HPDE6-E6E7 (cell line): ENCODE measurements at regions not wholly inside any gene's neighbourhood (a gene's known extent, or its start where the extent isn't known, plus 50 kb on each side); places are given as distances from the start of the nearest gene placed in this dataset.
"Not testable (repeated sequence)": the region's sequence is repeated elsewhere in the genome, so short reads cannot be mapped to it uniquely, and the experiment has no call there.

Source experiments
- DNase-seq: peaks from one replicate; pipeline ENCODE4 v3.0.0; 2011; ENCODE audit warnings: missing footprints; ENCODE audit errors: extremely low spot score

DNA sequence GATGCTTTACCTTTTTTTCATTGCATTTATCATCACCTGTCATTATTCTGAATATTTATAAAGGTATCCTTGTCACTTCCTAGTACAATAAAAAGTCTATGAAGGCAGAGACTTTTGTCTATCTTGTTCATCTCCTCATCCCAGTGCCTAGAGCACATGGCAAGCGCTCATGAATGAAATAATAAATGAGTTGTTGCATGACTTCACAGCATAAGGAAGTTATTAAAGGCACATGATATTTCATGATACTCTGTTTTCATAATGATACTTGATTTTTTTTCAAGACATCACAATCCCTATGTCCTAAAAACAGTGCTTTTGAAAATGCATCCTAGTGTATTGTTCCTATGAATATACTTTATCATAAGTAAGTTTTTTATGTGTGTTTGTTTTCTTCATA, 310.6 kb upstream of the RSPO3 start:
- DNase-seq = no peak

DNA sequence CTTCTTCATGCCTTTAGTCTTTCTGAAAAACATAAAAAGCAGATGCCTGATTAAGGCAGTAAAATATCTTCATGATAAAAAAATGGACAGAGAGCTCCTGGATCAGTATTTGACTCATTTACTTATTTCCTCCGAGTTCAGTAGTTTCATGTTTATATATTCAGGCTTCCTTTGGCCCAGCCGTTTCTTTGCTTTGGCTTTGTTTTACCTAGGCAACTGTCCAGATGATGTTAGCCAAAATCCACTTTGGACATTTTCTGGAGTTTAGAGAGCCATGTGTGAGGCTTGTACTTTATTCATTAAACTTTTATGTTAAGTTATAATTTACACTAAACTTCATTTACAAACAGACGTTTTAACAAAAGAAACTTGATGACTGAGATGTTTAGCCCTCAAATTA, 307.1 kb upstream of the RSPO3 start:
- DNase-seq = no peak

DNA sequence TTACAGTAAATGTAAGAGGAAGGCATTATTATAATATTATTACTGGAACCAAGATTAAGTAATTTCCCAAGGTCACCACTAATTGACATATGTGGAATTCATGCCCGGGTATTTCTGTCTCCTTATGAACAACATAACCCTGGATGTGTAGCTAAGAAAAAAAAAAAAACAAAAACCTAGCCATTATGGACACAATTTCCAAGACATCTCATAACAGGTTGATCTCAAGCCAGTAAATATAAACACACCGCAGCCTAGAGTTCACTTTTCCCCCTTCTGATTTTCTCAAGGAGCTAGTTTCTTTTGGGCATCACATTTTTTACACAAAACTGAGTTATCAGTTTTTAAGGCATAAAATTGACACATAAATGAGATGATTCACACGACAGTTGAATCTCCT, 306.5 kb upstream of the RSPO3 start:
- DNase-seq = no peak

DNA sequence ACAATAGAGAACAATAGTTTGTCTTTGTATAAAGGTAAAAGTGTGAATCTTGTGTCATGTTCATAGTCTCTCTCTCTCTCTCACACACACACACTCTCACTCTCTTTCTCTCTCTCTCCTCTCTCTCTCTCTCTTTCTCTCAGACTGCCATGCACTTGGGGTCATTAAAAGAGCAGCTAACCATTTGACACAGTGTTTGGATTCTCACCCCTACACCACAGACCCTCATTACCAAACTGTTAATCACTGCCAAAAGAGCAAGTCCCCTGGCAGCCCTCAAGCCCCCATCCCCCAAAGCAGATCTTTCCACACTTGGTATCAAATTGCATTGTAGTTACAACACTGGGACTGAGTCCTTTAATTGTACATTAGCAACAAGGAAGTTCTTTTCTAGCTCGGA, 305.8 kb upstream of the RSPO3 start:
- no peak for DNase-seq

DNA sequence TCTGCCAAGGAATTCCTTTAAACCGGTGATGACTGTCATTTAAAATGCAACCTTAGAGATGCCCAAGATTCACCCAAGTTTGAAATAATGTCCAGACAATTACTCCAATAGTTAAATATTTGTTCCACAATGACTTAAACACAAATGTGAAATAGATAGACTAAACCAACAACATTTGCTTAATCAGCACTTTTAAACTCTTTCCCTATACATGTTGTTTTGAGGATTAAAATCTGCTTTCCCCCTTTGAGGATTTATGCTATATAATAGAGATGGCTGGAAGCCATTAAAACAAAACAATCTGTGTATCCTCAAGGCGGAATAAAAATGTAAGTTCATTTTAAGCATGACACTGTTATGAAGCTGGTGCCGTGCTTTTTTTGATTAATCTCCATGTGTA, 297.8 kb upstream of the RSPO3 start:
- DNase-seq = no peak

DNA sequence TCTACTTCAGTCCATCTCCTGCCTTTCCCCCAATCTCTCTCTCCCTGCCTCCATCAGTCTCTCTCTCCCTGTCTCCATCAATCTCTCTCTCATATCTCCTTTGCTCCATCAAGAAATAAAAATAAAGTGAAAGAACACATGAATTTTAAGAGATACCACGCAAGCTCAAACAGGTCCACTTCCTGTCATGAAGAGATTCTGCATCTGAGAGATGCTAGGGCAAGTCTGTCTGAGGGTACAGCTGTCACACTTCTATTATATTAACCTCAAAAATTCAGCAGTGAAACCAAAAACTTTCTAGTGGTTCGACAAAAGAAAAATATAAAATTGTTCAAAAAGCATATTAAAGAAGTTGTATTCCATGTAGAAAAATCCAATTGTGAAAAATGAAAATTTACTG, 296.8 kb upstream of the RSPO3 start:
- no peak for DNase-seq

DNA sequence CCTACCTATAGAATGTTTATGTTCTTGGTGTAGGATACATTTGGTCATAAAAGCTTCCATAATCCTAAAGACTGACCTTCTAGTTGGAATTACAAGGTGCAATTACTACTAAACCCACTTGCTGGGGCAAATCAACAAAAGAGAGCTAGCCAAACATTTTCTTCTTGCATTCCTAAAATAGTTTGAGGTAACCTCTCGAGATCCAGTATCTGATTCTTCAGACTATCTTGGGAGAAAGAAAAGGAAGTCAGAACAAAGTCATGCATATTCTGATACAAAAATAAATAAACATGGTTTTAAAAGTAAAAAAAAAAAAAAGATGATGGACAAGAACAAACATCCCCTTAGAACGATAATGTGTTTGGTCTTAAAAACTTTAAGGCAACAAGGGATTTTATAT, 294.2 kb upstream of the RSPO3 start:
- no peak for DNase-seq

DNA sequence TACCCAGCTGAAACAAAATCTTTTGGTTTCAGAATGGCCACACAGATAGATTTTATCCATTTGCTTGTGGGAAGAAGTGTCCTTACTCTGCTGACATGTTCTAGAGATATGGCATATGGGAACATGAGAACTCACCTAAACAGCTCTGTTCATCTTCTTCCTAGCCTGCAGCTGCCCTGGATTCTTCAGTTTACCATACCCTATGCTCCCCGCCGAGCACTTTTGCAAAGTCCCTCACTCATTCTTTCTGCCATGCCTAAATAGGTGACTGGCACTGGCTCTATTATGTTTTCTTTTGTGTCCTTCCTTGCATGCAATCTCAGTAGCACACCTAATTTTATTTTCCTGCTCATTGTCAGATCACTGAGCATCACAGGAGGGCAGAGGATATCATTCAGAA, 293.7 kb upstream of the RSPO3 start:
- DNase-seq = no peak

DNA sequence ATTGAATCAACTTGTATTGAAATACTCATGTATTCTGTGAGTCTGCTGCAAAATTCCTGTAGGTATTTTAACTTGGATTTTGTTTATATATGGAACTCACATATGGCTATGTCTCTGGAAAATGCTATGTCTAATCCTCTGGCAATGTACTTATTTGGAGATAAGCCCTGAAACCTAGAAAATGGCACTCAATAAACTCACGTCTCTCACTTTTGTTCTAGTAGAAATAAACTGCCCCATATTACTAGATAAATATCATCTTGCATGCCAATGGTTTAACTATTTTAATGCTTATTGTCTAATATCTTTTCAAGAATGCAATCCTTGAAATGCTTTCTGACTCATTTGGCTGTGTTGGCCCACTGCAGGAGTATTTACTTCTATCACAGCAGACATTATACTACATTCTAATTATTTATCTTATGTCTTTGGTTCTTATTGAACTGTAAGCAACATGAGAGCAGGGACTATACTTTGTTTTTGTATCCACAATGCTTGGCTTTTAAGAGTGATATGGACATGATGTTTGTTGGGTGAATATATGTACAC, 292.2 kb upstream of the RSPO3 start:
- DNase-seq = no peak

DNA sequence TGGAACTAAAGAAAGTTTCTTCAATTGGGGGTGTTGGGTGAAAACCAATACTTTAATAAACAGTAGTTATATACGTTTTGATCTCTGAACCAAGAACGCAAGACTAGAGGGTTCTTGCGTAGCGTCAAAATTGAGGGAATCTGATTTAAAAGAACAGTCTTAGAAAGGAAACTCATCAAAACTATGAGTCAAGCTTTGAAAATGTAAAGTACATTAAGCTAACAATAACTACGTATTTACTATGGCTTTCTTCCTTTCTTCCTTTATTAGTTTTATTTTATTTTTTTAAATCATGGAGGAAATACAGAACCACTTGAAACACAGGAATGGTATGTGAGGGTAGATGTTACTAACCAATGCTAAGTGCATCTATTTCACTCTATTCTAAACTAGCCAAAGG, 287.0 kb upstream of the RSPO3 start:
- DNase-seq = no peak

DNA sequence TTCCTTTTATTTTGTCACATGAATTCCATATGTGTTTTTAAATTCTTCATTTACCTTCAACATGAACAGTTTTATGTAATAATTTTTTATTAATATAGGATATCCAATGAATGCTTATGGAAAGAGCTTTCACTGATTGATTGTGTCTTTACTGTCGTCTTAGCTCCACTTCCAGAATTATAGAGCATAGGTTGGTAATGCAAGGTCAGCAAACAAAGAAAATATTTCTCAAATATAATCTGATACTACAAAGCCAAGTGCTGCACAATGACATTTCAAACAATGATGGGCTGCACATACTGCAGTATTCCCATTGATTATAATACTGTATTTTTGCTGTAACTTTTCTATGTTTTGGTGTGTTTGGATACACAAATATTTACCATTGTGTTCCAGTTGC, 275.7 kb upstream of the RSPO3 start:
- DNase-seq = no peak

DNA sequence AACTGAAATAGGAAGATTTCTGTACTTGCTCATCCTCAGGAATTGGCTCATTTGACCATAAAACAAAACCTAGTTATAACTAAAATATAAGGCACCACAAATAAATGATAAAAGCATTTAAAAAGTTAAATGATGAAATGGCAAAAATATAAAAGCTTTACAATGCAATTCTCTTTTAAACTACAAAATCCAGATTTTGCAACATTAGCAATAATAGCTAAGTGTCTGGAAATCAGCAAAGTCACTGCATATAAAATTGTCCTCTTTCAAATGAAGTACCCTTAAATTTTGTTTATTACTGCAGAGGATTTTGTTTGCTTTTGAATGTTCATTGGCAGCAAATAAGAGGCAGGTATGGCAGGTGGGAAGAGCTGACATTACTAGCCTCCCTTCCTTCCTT, 270.4 kb upstream of the RSPO3 start:
- no peak for DNase-seq

DNA sequence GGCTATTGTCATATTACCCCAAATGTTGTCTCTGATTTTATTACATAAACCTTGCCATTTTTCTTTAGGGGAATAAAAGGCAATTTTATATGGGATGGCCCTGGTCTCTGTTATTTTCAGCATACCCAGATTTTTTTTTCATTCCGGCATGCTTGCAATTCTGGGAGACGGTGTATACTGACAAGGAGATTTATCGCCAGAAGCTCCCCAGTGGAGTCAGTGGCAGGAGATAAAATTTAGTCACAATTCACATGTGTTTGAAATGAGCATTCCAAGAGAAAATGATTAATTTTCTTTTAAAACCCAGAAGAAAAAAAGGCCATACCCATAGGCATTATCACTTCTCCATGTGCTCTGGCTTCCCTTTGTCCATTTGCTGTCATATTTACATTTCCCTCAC, 250.8 kb upstream of the RSPO3 start:
- DNase-seq = no peak

DNA sequence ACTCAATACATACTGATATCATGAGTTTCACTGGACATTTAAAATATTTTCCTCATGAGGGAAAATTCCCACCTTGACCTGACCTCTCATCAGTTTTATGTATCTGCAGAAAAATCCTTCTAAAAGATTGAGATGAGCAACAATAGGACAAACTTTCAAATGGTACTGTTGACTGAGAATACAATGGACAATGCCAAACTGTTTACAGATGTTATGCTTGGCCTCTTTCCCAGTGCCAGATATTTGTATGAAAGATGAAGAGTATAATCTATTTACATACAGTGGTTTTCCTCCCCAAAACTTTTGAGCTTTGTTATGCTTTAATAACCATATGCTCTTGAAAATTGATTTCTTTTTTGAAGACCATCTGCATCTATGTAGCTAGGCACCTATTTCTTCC, 245.1 kb upstream of the RSPO3 start:
- no peak for DNase-seq

DNA sequence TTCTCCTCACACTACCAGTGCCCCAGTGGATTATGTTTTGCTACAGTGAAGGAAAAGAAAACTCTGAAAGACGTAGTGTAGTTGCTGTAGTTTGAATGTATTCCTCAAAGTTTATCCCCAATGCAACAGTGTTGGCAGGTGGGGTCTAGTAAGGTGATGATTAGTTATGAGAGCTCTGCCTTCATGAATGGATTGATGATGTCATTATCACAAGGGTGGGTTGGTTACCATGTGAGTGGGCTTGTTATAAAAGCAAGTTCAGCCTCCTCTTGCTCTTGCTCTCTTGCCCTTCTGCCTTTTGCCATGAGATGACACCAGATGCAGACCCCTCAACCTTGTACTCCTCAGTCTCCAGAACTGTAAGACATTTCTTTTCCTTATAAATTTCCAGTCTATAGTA, 244.7 kb upstream of the RSPO3 start:
- DNase-seq = no peak

DNA sequence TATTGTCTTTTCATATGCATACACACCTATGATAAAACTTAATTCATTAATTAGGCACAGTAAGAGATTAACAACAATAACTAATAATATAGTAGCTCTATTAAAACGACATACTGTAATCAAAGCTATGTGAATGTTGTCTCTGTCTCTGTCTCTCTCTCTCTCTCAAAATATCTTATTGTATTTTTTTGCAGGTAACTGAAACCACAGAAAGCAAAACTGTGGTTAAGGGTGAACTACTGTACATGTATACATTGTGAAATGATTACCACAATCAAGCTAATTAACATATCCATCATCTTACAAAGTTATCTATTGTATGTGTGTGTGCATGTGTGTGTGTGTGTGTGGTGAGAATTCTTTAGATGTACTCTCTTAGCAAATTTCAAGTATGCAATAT, 242.0 kb upstream of the RSPO3 start:
- DNase-seq = no peak

DNA sequence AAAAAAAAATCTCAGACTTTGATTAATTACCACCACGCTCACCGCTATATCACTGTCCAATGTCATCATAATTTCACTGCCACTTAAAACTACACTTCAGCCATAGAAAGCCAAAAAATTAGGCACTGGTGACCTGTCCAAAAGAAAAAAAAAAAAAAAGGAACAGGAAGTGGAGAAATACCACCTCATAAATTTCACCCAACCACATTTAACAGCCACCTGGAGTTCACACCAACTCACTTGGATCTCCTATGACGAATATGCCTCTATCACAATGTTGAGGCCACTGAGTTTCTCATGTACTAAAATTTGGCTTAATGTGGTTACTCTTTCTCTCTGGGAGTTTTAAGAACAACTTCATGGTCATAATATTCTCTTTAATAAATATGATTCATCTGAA, 237.5 kb upstream of the RSPO3 start:
- no peak for DNase-seq

DNA sequence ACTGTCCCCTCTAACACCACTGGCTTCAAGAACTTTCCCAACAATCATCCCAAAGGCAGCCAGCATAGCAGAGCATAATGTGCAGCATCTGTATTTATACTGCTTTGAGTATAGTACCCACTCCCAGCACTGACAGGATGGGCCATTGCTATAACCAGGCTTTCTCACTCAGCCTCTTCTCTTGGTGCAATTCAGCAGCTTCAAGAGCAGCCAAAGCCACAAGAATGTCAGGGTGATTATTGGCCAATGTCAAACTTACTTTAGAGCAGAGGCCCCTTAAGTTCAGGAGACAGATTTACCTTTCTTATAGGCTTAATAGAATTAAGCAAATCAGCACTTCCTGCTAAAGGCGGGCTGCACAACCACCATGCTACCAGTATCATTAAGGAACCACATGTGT, 232.4 kb upstream of the RSPO3 start:
- no peak for DNase-seq

DNA sequence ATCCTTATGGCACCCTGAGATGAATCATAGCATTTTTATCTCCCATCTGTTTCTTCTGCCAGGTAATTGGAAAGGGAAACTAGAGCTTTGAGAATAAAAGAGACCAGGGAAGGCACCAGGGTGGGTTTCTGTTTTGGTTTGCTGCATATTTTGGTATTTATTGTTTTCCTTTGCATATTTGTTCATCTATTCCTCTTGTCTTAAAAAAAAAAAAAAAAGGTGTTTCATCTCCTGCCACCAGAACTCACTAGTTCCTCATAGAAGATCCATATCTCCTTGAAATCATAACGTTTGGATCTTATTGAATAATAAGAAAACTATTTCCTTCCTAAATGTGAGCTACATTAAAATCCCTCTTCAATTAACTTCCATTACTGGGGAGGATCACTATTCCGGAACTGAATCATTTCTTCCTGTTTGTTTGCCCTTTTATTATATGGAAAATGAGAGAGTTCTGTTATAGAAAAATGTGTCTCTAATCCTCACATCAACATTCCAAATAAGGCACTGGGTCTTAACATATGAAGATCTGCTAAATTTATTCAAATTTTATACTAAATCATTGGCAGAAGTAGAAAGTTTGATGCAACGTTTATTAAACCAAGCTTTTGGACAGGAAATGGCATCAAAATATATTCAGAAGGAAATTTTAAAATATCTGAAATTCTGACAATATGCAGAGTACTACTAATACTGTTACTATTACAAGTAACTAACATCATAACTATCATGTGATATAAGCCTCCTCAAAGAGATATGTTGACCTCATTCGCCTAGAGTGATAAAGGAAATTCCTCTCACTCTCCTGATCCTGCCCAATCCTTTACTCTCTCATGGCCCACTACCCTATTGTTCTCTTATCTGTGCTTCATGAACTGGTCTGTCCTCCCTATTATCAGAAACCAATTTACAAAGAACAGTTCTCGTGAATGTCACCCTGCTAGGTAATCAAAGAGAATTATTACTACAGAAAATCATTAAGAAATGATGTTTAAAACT, 229.4 kb upstream of the RSPO3 start:
- DNase-seq = no peak

DNA sequence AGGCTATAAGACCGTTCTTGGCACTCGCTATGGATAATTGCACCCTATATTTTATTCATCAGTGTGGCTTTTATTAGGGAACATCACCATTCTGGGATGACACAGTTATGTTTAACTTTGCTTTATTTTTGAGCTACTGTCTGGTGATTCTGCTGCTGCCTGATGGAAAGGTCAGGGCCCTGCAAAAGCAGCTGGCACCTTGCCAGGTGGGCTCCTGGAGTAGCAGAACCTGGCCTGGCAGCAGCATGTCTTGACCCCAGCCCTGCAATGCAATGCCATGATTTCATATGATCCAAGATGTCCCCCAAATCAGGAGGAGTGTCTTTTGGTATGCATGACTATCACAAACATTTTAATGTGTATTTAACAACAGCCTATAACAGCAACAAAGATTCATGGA, 228.4 kb upstream of the RSPO3 start:
- no peak for DNase-seq

DNA sequence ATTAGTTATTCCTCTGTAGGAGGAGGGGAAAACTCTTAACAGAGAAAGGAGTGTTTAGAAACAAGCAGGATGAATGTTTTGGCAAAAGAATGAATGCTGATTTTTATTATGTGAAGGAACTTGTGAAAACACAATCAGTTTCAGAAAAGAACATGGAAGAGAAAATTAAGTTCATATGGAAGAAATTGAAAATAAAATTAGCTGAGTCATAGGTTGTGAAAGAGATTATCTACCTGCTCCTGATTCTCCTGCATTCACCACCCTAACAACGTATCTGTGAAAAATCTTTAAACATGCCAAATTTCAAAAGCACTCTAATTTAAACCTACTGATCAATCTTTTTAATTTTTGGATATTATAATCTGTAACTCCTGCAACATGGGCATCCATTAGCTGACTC, 227.3 kb upstream of the RSPO3 start:
- DNase-seq = no peak

DNA sequence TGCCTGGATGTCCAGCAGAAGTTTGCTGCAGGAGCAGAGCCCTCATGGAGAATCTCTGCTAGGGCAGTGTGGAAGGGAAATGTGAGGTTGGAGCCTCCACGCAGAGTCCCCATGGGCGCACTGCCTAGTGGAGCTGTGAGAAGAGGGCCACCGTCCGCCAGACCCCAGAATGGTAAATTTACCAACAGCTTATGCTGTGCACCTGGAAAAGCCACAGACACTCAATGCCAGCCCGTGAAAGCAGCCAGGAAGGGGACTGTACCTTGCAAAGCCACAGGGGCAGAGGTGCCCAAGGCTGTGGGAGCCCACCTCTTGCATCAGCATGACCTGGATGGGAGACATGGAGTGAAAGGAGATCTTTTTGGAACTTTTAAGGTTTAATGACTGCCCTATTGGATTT, 225.6 kb upstream of the RSPO3 start:
- not testable (repeated sequence) for DNase-seq

DNA sequence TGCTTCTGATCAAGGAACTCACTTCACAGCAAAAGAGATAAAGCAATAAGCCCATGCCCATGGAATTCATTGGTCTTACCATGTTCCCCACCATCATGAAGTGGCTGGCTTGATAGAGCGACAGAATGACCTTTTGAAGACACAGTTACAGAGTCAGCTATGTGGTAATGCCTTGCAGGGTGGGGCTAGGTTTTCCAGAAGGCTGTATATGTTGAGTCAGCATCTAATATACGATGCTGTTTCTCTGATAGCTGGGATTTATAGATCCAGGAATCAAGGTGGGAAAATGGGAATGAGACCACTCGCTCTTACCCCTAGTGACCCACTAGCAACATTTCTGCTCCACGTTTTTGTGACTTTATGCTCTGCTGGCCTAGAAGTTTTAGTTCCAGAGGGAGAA, 220.7 kb upstream of the RSPO3 start:
- DNase-seq = no peak

DNA sequence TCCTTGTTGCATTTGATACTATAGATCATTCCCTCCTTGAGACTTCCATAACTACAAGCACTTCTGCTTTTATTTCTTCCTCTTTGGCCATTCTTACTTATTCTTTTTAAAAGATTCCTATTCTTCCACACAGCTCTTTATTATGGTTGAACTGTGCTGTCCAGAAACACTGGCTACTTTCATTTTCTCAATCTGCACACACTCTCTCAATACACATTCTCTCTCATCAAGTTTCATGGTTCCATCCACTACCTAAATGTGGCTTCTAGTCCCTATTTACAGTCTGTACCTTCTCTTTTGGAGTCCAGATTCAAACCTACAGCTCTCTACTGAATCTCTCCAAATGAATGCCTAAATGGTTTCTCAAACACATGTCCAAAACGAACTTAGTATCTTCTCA, 214.3 kb upstream of the RSPO3 start:
- DNase-seq = no peak
